ENCODE measurements at regions not wholly inside any gene's neighbourhood (a gene's known extent, or its start where the extent isn't known, plus 50 kb on each side); places are given as distances from the start of the nearest gene placed in this dataset.

GRCh38 chr12:67091204-67091603, 178.0 kb upstream of the CAND1 start:
- TF ChIP-seq, protein P1, sequence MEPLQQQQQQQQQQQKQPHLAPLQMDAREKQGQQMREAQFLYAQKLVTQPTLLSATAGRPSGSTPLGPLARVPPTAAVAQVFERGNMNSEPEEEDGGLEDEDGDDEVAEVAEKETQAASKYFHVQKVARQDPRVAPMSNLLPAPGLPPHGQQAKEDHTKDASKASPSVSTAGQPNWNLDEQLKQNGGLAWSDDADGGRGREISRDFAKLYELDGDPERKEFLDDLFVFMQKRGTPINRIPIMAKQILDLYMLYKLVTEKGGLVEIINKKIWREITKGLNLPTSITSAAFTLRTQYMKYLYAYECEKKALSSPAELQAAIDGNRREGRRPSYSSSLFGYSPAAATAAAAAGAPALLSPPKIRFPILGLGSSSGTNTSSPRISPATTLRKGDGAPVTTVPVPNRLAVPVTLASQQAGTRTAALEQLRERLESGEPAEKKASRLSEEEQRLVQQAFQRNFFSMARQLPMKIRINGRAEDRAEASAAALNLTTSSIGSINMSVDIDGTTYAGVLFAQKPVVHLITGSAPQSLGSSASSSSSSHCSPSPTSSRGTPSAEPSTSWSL (CRISPR knock-in tag; IDR thresholded peaks at IDR 0.05; ENCODE audit: borderline replicate concordance) = no peak
- TF ChIP-seq USF2 (CRISPR knock-in tag; IDR thresholded peaks at IDR 0.05) (no peak), BRCA1 (IDR thresholded peaks at IDR 0.05) (no peak), BRCA1 (CRISPR knock-in tag; IDR thresholded peaks at IDR 0.05) (no peak), CTCF (IDR thresholded peaks at IDR 0.05 in 2 of 3, conservative IDR thresholded peaks at IDR 0.05 in 1 of 3; ENCODE audit: insufficient read depth in 2 of 3, low read depth in 1 of 3, low read length in 3 of 3) (no peak), ZNF224 (CRISPR knock-in tag; IDR thresholded peaks at IDR 0.05) (no peak), SMAD4 (CRISPR knock-in tag; conservative IDR thresholded peaks at IDR 0.05) (no peak)

All from K562 (cell line).